ENCODE measurements at regions not wholly inside any gene's neighbourhood (a gene's known extent, or its start where the extent isn't known, plus 50 kb on each side); places are given as distances from the start of the nearest gene placed in this dataset.

GRCh38 chr5:124614105-124614504 is 132.3 kb downstream of the ZNF608 start:
- no peak for TF ChIP-seq FOXM1 (IDR thresholded peaks at IDR 0.05; ENCODE audit: low read depth)
- no peak for TF ChIP-seq CHD2 (IDR thresholded peaks at IDR 0.05; ENCODE audit: low read length, partially characterized antibody)
- TF ChIP-seq ELF1 (IDR thresholded peaks at IDR 0.05) = no peak
- TF ChIP-seq JUND (IDR thresholded peaks at IDR 0.05) = no peak
- TF ChIP-seq TCF12 (IDR thresholded peaks at IDR 0.05) = no peak
- TF ChIP-seq EZH2phosphoT487 (IDR thresholded peaks at IDR 0.05; ENCODE audit: borderline replicate concordance, low read depth) = no peak
- TF ChIP-seq GABPA (IDR thresholded peaks at IDR 0.05; ENCODE audit: low read depth) = no peak
- TF ChIP-seq CTCF (IDR thresholded peaks at IDR 0.05) = no peak
- TF ChIP-seq REST (IDR thresholded peaks at IDR 0.05; ENCODE audit: low read depth, low read length) = no peak
- TF ChIP-seq PBX3 (IDR thresholded peaks at IDR 0.05) = no peak
- no peak for TF ChIP-seq FOXJ3 (CRISPR knock-in tag; IDR thresholded peaks at IDR 0.05)

All from SK-N-SH (cell line).